H9 (cell line): ENCODE measurements at regions not wholly inside any gene's neighbourhood (a gene's known extent, or its start where the extent isn't known, plus 50 kb on each side); places are given as distances from the start of the nearest gene placed in this dataset.

Experiments
- DNase-seq: peaks from one replicate; pipeline ENCODE4 v3.0.0-alpha.2; 2017
- H2AFZ ChIP-seq: one replicate; pipeline ENCODE4 v1.6.1; 2013; ENCODE audit warnings: mild to moderate bottlenecking, low read length, control low read depth, moderate library complexity
- H2AK5ac ChIP-seq: 2 replicates; pipeline ENCODE4 v1.6.1; 2013; ENCODE audit warnings: low read length, control low read depth, mixed read lengths; ENCODE audit not compliant: insufficient read length
- H2BK120ac ChIP-seq: one replicate; pipeline ENCODE4 v1.6.1; 2013; ENCODE audit warnings: low read depth, mild to moderate bottlenecking, low read length, control low read depth, inconsistent platforms; ENCODE audit not compliant: poor library complexity, severe bottlenecking
- H2BK12ac ChIP-seq: 2 replicates; pipeline ENCODE4 v1.6.1; 2013; ENCODE audit warnings: low read length, control low read depth, mixed read lengths, low read depth; ENCODE audit not compliant: insufficient read length
- H2BK15ac ChIP-seq: 2 replicates; pipeline ENCODE4 v1.6.1; 2013; ENCODE audit warnings: low read depth, low read length, control low read depth
- H2BK20ac ChIP-seq: one replicate; pipeline ENCODE4 v1.6.1; 2013; ENCODE audit warnings: low read depth, mild to moderate bottlenecking, low read length, control low read depth, inconsistent platforms; ENCODE audit not compliant: poor library complexity, severe bottlenecking
- H2BK5ac ChIP-seq: 2 replicates; pipeline ENCODE4 v1.6.1; 2013; ENCODE audit warnings: low read length, control low read depth, mixed read lengths; ENCODE audit not compliant: insufficient read length
- H3K14ac ChIP-seq: 2 replicates; pipeline ENCODE4 v1.6.1; 2013; ENCODE audit warnings: low read length, control low read depth; ENCODE audit not compliant: insufficient read depth
- H3K18ac ChIP-seq: 2 replicates; pipeline ENCODE4 v1.6.1; 2013; ENCODE audit warnings: low read depth, mild to moderate bottlenecking, mixed read lengths, low read length, control low read depth; ENCODE audit not compliant: insufficient read length
- H3K23ac ChIP-seq: 2 replicates; pipeline ENCODE4 v1.6.1; 2013; ENCODE audit warnings: low read length, control low read depth, mixed read lengths, low read depth; ENCODE audit not compliant: insufficient read length
- H3K23me2 ChIP-seq: 2 replicates; pipeline ENCODE4 v1.6.1; 2013; ENCODE audit warnings: low read depth, mild to moderate bottlenecking, mixed read lengths, low read length, control low read depth; ENCODE audit not compliant: insufficient read length, poor library complexity, severe bottlenecking
- H3K27ac ChIP-seq: 2 replicates; pipeline ENCODE4 v1.5.1; 2013; ENCODE audit warnings: low read length, control low read depth, mixed read lengths, low read depth; ENCODE audit not compliant: insufficient read length
- H3K27me3 ChIP-seq: 2 replicates; pipeline ENCODE4 v1.6.1; 2013; ENCODE audit warnings: low read length, control low read depth, inconsistent platforms; ENCODE audit not compliant: insufficient read depth
- H3K4ac ChIP-seq: 2 replicates; pipeline ENCODE4 v1.6.1; 2013; ENCODE audit warnings: low read depth, mild to moderate bottlenecking, control low read depth, inconsistent platforms, low read length, moderate library complexity
- H3K4me1 ChIP-seq: 2 replicates; pipeline ENCODE4 v1.6.1; 2013; ENCODE audit warnings: low read length, control low read depth, inconsistent platforms; ENCODE audit not compliant: insufficient read depth
- H3K4me2 ChIP-seq: 2 replicates; pipeline ENCODE4 v1.6.1; 2013; ENCODE audit warnings: low read length, control low read depth, mixed read lengths; ENCODE audit not compliant: insufficient read length, insufficient read depth
- H3K56ac ChIP-seq: 2 replicates; pipeline ENCODE4 v1.6.1; 2013; ENCODE audit warnings: low read depth, mild to moderate bottlenecking, mixed read lengths, low read length, control low read depth; ENCODE audit not compliant: insufficient read length
- H3K79me1 ChIP-seq: 2 replicates; pipeline ENCODE4 v1.6.1; 2013; ENCODE audit warnings: low read depth, mild to moderate bottlenecking, moderate library complexity, low read length, control low read depth, inconsistent platforms; ENCODE audit not compliant: insufficient read depth, poor library complexity, severe bottlenecking
- H3K79me2 ChIP-seq: 2 replicates; pipeline ENCODE4 v1.6.1; 2013; ENCODE audit warnings: low read length, control low read depth, inconsistent platforms; ENCODE audit not compliant: insufficient read depth
- H3K9ac ChIP-seq: 2 replicates; pipeline ENCODE4 v1.6.1; 2013; ENCODE audit warnings: low read length, control low read depth, mixed read lengths; ENCODE audit not compliant: insufficient read length; ENCODE audit errors: extremely low read depth
- H3K9me3 ChIP-seq: one replicate; pipeline ENCODE4 v1.6.1; 2013; ENCODE audit warnings: low read depth, low read length, inconsistent platforms; ENCODE audit not compliant: control insufficient read depth
- H3T11ph ChIP-seq: one replicate; pipeline ENCODE4 v1.6.1; 2013; ENCODE audit warnings: mild to moderate bottlenecking, low read length, control low read depth, inconsistent platforms
- H4K20me1 ChIP-seq: one replicate; pipeline ENCODE4 v1.6.1; 2013; ENCODE audit not compliant: control insufficient read depth, insufficient read length, insufficient read depth
- H4K5ac ChIP-seq: 2 replicates; pipeline ENCODE4 v1.6.1; 2013; ENCODE audit warnings: low read depth, mild to moderate bottlenecking, mixed read lengths, low read length, control low read depth; ENCODE audit not compliant: insufficient read length
- H4K8ac ChIP-seq: replicated peaks from 2 replicates; pipeline ENCODE4 v1.6.1; 2013; ENCODE audit warnings: low read length, control low read depth, mixed read lengths, low read depth; ENCODE audit not compliant: insufficient read length
- H4K91ac ChIP-seq: 2 replicates; pipeline ENCODE4 v1.6.1; 2013; ENCODE audit warnings: low read depth, mild to moderate bottlenecking, moderate library complexity, mixed read lengths, low read length, control low read depth; ENCODE audit not compliant: insufficient read length
- H3K27ac Mint-ChIP-seq, 3 experiments: 2 replicates in 2 of 3; 3 replicates in 1 of 3; pipeline ENCODE4 v1.8.0; 2020 to 2021; ENCODE audit warnings: mixed read lengths in 3 of 3, mild to moderate bottlenecking in 1 of 3, moderate library complexity in 1 of 3
- H3K27me3 Mint-ChIP-seq: 2 replicates; pipeline ENCODE4 v1.8.0; 2021; ENCODE audit warnings: low read depth, mild to moderate bottlenecking, moderate library complexity, mixed read lengths
- H3K36me3 Mint-ChIP-seq, 3 experiments: 2 replicates in 2 of 3; 3 replicates in 1 of 3; pipeline ENCODE4 v1.8.0; 2020 to 2021; ENCODE audit warnings: low read depth in 3 of 3, mixed read lengths in 3 of 3; ENCODE audit not compliant: insufficient read depth in 1 of 3
- H3K4me1 Mint-ChIP-seq, 2 experiments: 2 replicates each; pipeline ENCODE4 v1.8.0; 2020; ENCODE audit warnings: mixed read lengths in 2 of 2
- H3K4me3 Mint-ChIP-seq, 2 experiments: 2 replicates in 1 of 2; 3 replicates in 1 of 2; pipeline ENCODE4 v1.8.0; 2020 to 2021; ENCODE audit warnings: mild to moderate bottlenecking in 2 of 2, mixed read lengths in 2 of 2, moderate library complexity in 1 of 2
- H3K9me3 Mint-ChIP-seq, 2 experiments: 2 replicates in 1 of 2; 3 replicates in 1 of 2; pipeline ENCODE4 v1.8.0; 2020; ENCODE audit warnings: mild to moderate bottlenecking in 2 of 2, mixed read lengths in 2 of 2, moderate library complexity in 1 of 2
- WGBS: extraction: QIAGEN DNeasy Blood & Tissue Kit; methylation state at CpG from one replicate; pipeline ENCODE4 v1.1.7; 2013; ENCODE audit warnings: missing lambda C conversion rate, low lambda C conversion rate, mixed read lengths; ENCODE audit not compliant: insufficient read length; ENCODE audit errors: extremely low coverage; 5-methylcytosine and 5-hydroxymethylcytosine counted together
- TF ChIP-seq, protein P1 (sequence below): fragments of 200-600 bp; sonication (generic); conservative IDR thresholded peaks from 3 replicates; pipeline ENCODE4 v1.8.0; 2021; ENCODE audit warnings: antibody characterized with exemption, mild to moderate bottlenecking

DNA sequence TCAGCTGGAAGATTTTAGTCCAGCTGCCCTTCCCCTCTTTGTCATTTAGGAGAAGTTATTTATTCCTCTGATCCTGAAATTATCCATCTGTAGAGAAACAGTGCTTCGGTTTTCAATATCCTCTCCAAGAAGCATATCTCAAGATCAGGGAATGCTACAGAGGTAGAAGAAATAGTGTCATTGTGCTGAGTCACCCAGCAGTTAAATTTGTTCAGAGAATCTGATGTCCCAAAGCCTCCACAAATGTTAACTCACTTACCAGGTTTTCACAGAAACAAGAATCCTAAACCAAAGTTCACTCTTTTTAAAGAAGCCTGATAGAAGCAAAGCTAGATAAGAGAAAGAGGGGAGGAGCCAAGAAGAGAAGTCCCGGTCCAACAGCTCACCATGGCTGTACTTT is 480.7 kb upstream of the GYPC start:
- H4K91ac ChIP-seq = no peak overlapping the region
- no peak overlapping the region for H3K9ac ChIP-seq
- no peak overlapping the region for H3K23ac ChIP-seq
- no peak overlapping the region for H3K27ac Mint-ChIP-seq
- H3T11ph ChIP-seq = no peak overlapping the region
- H4K8ac ChIP-seq = no peak overlapping the region
- no peak overlapping the region for H2AK5ac ChIP-seq
- H3K79me1 ChIP-seq = no peaks in the 10 kb centered on the region
- no peak overlapping the region for H3K4me3 Mint-ChIP-seq
- H3K79me2 ChIP-seq = no peaks in the 10 kb centered on the region
- no peak overlapping the region for H2BK20ac ChIP-seq
- no peak overlapping the region for H3K4ac ChIP-seq
- no CpG with 5 or more reads among the region's 2 CpGs for WGBS
- H2BK12ac ChIP-seq = no peak overlapping the region
- no peaks in the 10 kb centered on the region for H3K4me1 Mint-ChIP-seq
- H3K36me3 Mint-ChIP-seq = no peaks in the 10 kb centered on the region
- no peaks in the 10 kb centered on the region for H3K27me3 ChIP-seq
- no peak overlapping the region for H2BK120ac ChIP-seq
- no peaks in the 10 kb centered on the region for H3K9me3 ChIP-seq
- no peaks in the 10 kb centered on the region for H3K9me3 Mint-ChIP-seq
- H3K4me2 ChIP-seq = no peak overlapping the region
- no peak overlapping the region for H3K18ac ChIP-seq
- no peak overlapping the region for H2BK5ac ChIP-seq
- H4K5ac ChIP-seq = no peak overlapping the region
- H3K27ac ChIP-seq = no peak overlapping the region
- no peak overlapping the region for H2BK15ac ChIP-seq
- H3K27me3 Mint-ChIP-seq = no peaks in the 10 kb centered on the region
- H3K23me2 ChIP-seq = no peaks in the 10 kb centered on the region
- H3K4me1 ChIP-seq = no peaks in the 10 kb centered on the region
- no peak for DNase-seq
- no peak overlapping the region for H3K56ac ChIP-seq
- no peaks in the 10 kb centered on the region for H4K20me1 ChIP-seq
- TF ChIP-seq, protein P1, sequence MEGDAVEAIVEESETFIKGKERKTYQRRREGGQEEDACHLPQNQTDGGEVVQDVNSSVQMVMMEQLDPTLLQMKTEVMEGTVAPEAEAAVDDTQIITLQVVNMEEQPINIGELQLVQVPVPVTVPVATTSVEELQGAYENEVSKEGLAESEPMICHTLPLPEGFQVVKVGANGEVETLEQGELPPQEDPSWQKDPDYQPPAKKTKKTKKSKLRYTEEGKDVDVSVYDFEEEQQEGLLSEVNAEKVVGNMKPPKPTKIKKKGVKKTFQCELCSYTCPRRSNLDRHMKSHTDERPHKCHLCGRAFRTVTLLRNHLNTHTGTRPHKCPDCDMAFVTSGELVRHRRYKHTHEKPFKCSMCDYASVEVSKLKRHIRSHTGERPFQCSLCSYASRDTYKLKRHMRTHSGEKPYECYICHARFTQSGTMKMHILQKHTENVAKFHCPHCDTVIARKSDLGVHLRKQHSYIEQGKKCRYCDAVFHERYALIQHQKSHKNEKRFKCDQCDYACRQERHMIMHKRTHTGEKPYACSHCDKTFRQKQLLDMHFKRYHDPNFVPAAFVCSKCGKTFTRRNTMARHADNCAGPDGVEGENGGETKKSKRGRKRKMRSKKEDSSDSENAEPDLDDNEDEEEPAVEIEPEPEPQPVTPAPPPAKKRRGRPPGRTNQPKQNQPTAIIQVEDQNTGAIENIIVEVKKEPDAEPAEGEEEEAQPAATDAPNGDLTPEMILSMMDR = no peak
- no peak overlapping the region for H3K14ac ChIP-seq
- no peak overlapping the region for H2AFZ ChIP-seq
